Suprapubic skin (tissue), 4 donors: ENCODE measurements at regions not wholly inside any gene's neighbourhood (a gene's known extent, or its start where the extent isn't known, plus 50 kb on each side); places are given as distances from the start of the nearest gene placed in this dataset.

Experiments used
- DNase-seq, 2 donors: peaks; one replicate each; pipeline ENCODE4 v3.0.0-alpha.2; 2019; ENCODE audit warnings: low spot score in 2 of 2
- H3K27ac ChIP-seq: fragments of 200-600 bp; sonication (generic); one replicate; pipeline ENCODE4 v1.5.1; 2019
- H3K27me3 ChIP-seq: fragments of 200-600 bp; sonication (generic); one replicate; pipeline ENCODE4 v1.5.1; 2019
- H3K36me3 ChIP-seq: fragments of 200-600 bp; sonication (generic); one replicate; pipeline ENCODE4 v1.5.1; 2019
- H3K4me1 ChIP-seq: fragments of 200-600 bp; sonication (generic); one replicate; pipeline ENCODE4 v1.5.1; 2019
- H3K4me3 ChIP-seq: fragments of 200-600 bp; sonication (generic); one replicate; pipeline ENCODE4 v1.5.1; 2019; ENCODE audit warnings: mild to moderate bottlenecking
- H3K9me3 ChIP-seq: fragments of 200-600 bp; sonication (generic); one replicate; pipeline ENCODE4 v1.5.1; 2019
- EP300 ChIP-seq: sonication (generic); formaldehyde crosslinking; IDR thresholded peaks from one replicate; pipeline ENCODE4 v1.6.1; 2017; ENCODE audit warnings: antibody characterized with exemption
- POLR2A ChIP-seq, 2 donors: fragments of 450-650 bp; IDR thresholded peaks; one replicate each; pipeline ENCODE4 v1.6.1; 2017; ENCODE audit warnings: antibody characterized with exemption in 2 of 2, mild to moderate bottlenecking in 2 of 2, moderate library complexity in 2 of 2
- POLR2AphosphoS5 ChIP-seq, 3 donors: sonication (generic); formaldehyde crosslinking; IDR thresholded peaks; one replicate each; pipeline ENCODE4 v1.6.1; 2017; ENCODE audit warnings: antibody characterized with exemption in 3 of 3
- WGBS: methylation state at CpG from one replicate; pipeline ENCODE4 v1.1.5; 2018; 5-methylcytosine and 5-hydroxymethylcytosine counted together
- TF ChIP-seq, protein P1 (sequence below), 2 donors: fragments of 200-600 bp in 1 of 2; fragments of 450-650 bp in 1 of 2; sonication (generic) in 1 of 2; IDR thresholded peaks; one replicate each; pipeline ENCODE4 v1.5.1; 2016 to 2019; ENCODE audit warnings: antibody characterized with exemption in 2 of 2, mild to moderate bottlenecking in 1 of 2, moderate library complexity in 1 of 2

DNA sequence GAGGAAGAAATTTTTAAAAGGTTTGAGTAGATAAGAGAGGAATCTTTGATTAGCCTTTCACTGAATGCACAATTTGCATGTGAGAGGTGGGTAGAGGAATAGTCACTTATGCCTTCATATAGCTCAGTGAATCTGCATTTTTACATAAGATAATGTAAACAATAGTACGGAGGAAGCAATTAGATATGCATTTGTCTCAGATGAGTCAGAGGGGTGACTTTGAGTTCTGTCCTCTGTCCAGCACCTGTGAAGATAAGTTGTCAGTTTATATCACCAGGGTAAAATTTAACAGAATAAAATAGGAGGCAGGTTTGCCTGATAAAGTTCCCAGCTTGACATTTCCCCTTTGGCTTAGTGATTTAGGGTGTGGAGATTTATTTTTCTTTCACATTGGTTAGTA lies 841.9 kb downstream of the PCDH18 start:
- no peak for DNase-seq
- no peak for TF ChIP-seq POLR2A (IDR thresholded peaks at IDR 0.05)
- TF ChIP-seq, protein P1, sequence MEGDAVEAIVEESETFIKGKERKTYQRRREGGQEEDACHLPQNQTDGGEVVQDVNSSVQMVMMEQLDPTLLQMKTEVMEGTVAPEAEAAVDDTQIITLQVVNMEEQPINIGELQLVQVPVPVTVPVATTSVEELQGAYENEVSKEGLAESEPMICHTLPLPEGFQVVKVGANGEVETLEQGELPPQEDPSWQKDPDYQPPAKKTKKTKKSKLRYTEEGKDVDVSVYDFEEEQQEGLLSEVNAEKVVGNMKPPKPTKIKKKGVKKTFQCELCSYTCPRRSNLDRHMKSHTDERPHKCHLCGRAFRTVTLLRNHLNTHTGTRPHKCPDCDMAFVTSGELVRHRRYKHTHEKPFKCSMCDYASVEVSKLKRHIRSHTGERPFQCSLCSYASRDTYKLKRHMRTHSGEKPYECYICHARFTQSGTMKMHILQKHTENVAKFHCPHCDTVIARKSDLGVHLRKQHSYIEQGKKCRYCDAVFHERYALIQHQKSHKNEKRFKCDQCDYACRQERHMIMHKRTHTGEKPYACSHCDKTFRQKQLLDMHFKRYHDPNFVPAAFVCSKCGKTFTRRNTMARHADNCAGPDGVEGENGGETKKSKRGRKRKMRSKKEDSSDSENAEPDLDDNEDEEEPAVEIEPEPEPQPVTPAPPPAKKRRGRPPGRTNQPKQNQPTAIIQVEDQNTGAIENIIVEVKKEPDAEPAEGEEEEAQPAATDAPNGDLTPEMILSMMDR (IDR thresholded peaks at IDR 0.05) = no peak
- no peak for TF ChIP-seq POLR2AphosphoS5 (IDR thresholded peaks at IDR 0.05)
- TF ChIP-seq EP300 = no peak

DNA sequence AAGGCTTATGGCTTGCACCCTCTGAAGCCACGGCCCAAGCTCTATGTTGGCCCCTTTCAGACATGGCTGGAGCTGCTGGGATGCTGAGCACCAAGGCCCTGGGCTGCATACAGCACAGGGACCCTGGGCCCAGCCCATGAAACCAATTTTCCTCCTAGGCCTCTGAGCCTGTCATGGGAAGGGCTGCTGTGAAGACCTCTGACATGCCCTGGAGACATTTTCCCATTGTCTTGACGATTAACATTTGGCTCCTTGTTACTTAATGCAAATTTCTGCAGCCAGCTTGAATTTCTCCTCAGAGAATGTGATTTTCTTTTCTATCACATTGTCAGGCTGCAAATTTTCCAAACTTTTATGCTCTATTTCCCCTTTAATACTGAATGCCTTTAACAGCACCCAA lies 844.7 kb downstream of the PCDH18 start:
- WGBS = 64% methylated on average over 2 of the region's 2 CpGs
- no peaks in the 10 kb centered on the region for H3K27me3 ChIP-seq
- no peaks in the 10 kb centered on the region for H3K9me3 ChIP-seq
- DNase-seq = no peak
- H3K27ac ChIP-seq = no peak overlapping the region
- no peak overlapping the region for H3K4me3 ChIP-seq
- no peaks in the 10 kb centered on the region for H3K36me3 ChIP-seq
- TF ChIP-seq POLR2A (IDR thresholded peaks at IDR 0.05) (no peak), EP300 (no peak), POLR2AphosphoS5 (IDR thresholded peaks at IDR 0.05) (no peak)
- TF ChIP-seq, protein P1 (IDR thresholded peaks at IDR 0.05) = no peak
- H3K4me1 ChIP-seq = no peaks in the 10 kb centered on the region

More for the DNA sequence above, 841.9 kb downstream of the PCDH18 start:
- H3K9me3 ChIP-seq = no peaks in the 10 kb centered on the region
- no peaks in the 10 kb centered on the region for H3K27me3 ChIP-seq
- no peak overlapping the region for H3K27ac ChIP-seq
- no peaks in the 10 kb centered on the region for H3K36me3 ChIP-seq
- H3K4me3 ChIP-seq = no peak overlapping the region
- H3K4me1 ChIP-seq = no peaks in the 10 kb centered on the region
- whole genome bisulfite sequencing = 47% methylated on average over 1 of the region's 1 CpG

DNA sequence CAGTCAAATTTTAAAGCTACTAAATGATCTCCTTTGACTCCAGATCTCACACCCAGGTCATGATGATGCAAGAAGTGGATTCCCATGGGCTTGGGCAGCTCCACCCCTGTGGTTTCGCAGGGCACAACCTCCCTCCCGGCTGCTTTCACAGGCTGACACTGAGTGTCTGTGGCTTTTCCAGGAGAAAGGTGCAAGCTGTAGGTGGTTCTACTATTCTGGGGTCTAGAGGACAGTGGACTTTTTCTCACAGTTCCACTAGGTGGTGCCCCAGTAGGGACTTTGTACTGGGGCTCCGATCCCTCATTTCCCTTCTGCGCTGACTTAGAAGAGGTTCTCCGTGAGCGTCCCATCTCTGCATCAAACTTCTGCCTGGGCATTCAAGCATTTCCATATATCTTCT lies 845.2 kb downstream of the PCDH18 start:
- Histone ChIP-seq H3K9me3 (no peaks in the 10 kb centered on the region), H3K4me1 (no peaks in the 10 kb centered on the region), H3K27ac (no peak overlapping the region), H3K27me3 (no peaks in the 10 kb centered on the region), H3K4me3 (no peak overlapping the region), H3K36me3 (no peaks in the 10 kb centered on the region)
- TF ChIP-seq POLR2A (IDR thresholded peaks at IDR 0.05) (no peak), EP300 (no peak), POLR2AphosphoS5 (IDR thresholded peaks at IDR 0.05) (no peak)
- TF ChIP-seq, protein P1 (IDR thresholded peaks at IDR 0.05) = no peak
- 79% methylated on average over 6 of the region's 6 CpGs for WGBS
- no peak for DNase-seq

DNA sequence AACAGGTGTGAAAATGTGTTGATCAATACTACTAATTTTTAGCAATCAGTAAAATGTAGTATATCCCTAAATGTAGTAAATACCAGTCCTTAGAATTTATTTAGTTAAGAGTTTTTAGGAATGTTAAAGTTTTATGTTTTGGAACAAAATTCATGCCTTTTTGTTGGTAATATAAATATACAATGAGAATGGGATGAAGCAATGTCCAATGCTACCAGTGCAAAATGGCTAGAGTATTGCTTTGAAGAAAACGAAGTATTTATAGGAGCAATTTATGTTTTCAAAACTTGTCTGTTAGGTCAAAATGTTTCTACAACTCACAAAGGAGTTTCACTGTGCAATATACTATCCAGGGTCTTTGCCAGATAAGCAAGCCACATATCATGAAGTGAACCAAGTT lies 851.5 kb downstream of the PCDH18 start:
- no peaks in the 10 kb centered on the region for H3K36me3 ChIP-seq
- no peaks in the 10 kb centered on the region for H3K27me3 ChIP-seq
- TF ChIP-seq EP300 = no peak
- no peak for TF ChIP-seq POLR2A (IDR thresholded peaks at IDR 0.05)
- TF ChIP-seq, protein P1 (IDR thresholded peaks at IDR 0.05) = no peak
- no peak for TF ChIP-seq POLR2AphosphoS5 (IDR thresholded peaks at IDR 0.05)
- no peak overlapping the region for H3K4me3 ChIP-seq
- H3K9me3 ChIP-seq = no peaks in the 10 kb centered on the region
- no peak for DNase-seq
- H3K27ac ChIP-seq = no peak overlapping the region
- WGBS = 36% methylated on average over 1 of the region's 1 CpG
- no peaks in the 10 kb centered on the region for H3K4me1 ChIP-seq

DNA sequence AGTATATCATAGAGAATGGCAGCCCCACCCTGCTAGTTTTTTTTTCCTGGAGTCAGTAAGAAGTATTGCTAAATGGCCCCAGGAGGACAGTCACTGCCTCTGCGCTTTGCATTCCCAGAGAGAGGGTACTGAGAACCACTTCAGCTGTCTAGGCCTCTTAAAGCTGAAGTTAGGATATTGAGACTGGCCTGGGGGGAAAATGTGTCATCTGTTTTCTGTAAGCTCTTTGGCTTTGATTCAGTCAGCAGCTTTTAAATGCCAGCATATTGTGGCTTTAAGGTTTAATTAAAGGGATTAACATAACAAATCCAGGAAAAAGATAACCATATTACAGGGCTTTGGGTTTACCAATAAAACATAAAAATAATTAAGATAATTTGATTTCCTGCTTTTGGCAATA lies 852.0 kb downstream of the PCDH18 start:
- no peaks in the 10 kb centered on the region for H3K27me3 ChIP-seq
- WGBS = 43% methylated on average over 1 of the region's 1 CpG
- TF ChIP-seq POLR2AphosphoS5 (IDR thresholded peaks at IDR 0.05) (no peak), POLR2A (IDR thresholded peaks at IDR 0.05) (no peak)

DNA sequence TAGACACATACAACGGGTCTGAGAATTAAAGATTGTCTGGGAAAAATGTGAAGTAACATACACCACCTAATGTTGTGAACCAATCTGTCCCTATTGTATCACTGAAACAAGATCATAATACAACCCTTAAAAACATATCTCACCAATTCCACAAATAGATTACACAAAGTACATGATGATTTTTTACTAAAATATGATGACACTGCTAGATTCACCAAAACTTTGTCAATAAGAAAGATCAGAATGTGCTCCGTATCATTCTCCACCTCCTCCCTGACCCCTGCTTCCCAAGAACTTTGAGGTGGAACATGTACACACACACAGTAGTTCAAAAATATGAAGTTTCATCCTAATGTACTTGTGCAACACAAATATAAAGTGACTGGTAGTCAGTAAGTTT lies 862.0 kb downstream of the PCDH18 start:
- no peak for DNase-seq
- 84% methylated on average over 2 of the region's 2 CpGs for WGBS
- Histone ChIP-seq H3K9me3 (no peaks in the 10 kb centered on the region), H3K27me3 (no peaks in the 10 kb centered on the region), H3K4me1 (no peaks in the 10 kb centered on the region), H3K36me3 (no peaks in the 10 kb centered on the region), H3K27ac (no peak overlapping the region), H3K4me3 (no peak overlapping the region)
- TF ChIP-seq POLR2AphosphoS5 (IDR thresholded peaks at IDR 0.05) (no peak), EP300 (no peak), POLR2A (IDR thresholded peaks at IDR 0.05) (no peak)
- TF ChIP-seq, protein P1 (IDR thresholded peaks at IDR 0.05) = no peak

More for the DNA sequence above, 852.0 kb downstream of the PCDH18 start:
- no peak overlapping the region for H3K27ac ChIP-seq
- H3K4me3 ChIP-seq = no peak overlapping the region
- H3K9me3 ChIP-seq = no peaks in the 10 kb centered on the region
- DNase-seq = no peak
- H3K36me3 ChIP-seq = no peaks in the 10 kb centered on the region
- H3K4me1 ChIP-seq = no peaks in the 10 kb centered on the region
